Activated naive CD4-positive, alpha-beta T cell treated with Interleukin-2 at 50 U/mL for 16 hours (primary cell): ENCODE measurements at regions not wholly inside any gene's neighbourhood (a gene's known extent, or its start where the extent isn't known, plus 50 kb on each side); places are given as distances from the start of the nearest gene placed in this dataset.

Experiments
- DNase-seq: peaks from one replicate; pipeline ENCODE4 v3.0.0-alpha.2; 2020

DNA sequence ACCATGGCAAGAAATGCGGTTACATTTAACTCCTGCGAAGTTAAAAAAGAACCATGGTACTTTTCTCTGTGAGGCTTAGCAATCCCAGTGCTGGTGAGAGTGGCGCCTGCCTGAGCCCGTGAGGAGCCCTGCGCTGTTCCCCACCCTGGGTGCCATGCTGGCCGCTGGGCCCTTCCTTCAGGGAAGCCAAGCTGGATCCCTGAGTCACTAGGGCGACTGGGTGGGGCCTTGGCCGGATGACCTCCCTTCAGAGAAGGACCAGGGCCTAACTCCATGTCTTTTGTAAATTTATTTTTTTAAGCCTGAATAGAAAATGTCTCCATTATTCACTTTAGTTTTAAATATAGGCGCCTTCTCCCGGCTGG lies 209.1 kb downstream of the ERMARD start:
- DNase-seq: no peak

GRCh38 chr6:169960003-169960344 lies 208.6 kb downstream of the ERMARD start:
- DNase-seq: no peak

- DNase-seq: peak; percentile 36
These were observed 207.9 kb downstream of the ERMARD start for GRCh38 chr6:169959136-169960002.

- no peak for DNase-seq
These were observed 207.1 kb downstream of the ERMARD start for GRCh38 chr6:169958510-169958909.

DNA sequence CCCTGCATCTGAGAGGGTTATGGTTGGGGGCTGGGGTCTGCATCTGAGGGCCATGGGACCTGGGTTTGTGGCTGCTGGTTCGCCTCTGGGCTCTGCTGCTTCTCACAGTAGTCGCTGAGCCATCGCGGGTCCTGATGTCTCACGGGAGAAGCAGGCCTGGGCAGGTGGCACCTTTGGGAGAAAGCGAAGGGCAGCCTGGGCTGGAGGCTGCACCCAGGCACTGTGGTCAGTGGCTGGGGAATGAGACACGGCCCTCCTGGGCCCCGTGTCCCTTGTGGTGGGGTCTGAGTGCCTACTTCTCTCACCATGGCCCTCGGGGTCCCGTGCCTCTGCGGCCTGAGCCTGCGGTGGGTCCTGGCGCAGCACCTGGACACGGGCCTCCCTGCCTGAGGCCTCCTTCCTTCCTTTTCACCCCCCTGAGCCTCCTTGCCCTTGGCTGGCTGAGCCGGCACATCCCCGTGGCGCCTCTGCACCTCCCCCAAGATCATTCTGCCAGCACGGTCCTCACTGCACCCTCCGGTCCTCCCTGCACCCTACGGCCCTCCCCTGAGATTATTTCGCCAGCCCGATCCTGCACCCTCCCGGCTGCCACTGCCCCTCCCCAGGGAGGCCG lies 206.0 kb downstream of the ERMARD start:
- no peak for DNase-seq

GRCh38 chr6:169956580-169956979 lies 205.2 kb downstream of the ERMARD start:
- DNase-seq: no peak

DNA sequence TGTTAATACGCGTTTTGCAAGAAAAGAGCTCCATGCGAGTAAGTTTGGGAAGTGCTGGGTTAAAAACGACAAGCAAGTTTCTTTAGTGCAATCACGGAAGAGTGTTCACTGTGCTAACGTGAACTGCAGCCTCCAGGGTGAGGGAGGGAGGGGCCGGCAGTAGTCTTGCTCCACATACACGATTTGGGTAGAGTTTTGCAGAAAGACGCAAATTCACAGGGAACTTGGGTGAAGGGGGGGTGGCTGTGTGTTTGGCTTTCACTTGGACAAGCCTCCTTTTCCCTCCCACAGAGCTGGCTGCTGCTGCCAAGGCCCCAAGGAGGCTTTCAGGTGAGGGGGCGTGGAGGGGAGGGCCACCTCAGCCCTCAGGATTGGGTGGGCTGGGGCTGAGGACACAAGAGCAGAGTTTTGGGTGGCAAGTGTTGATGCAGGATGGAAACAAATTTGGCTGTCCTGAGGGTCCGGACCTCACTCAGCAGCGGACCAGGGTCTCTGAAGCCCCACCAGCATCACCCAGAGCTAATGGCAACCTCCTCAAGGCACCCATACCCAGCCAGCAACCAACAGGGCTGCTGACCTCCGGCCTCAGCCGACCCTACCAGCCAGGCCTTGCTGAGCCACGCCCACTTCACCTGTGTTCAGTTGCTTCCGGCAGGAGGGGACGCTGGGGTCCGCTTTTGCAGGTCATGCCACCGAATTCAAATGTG lies 204.5 kb downstream of the ERMARD start:
- no peak for DNase-seq

DNA sequence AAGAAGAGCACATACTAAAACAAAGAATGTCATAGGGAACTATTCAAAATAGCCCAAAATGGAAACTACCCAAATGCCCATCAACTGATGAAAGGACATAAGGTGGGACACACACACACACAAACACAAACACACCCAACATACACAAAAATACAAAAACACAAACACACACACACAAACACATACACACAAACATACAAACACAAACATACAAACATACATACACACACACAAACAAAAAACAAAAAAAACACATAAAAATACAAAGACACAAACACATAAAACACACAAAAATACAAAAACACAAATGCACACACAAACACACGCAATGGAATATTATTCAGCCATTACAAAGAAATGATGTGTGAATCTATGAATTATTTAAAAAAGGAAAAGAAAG lies 203.6 kb downstream of the ERMARD start:
- DNase-seq: no peak

DNA sequence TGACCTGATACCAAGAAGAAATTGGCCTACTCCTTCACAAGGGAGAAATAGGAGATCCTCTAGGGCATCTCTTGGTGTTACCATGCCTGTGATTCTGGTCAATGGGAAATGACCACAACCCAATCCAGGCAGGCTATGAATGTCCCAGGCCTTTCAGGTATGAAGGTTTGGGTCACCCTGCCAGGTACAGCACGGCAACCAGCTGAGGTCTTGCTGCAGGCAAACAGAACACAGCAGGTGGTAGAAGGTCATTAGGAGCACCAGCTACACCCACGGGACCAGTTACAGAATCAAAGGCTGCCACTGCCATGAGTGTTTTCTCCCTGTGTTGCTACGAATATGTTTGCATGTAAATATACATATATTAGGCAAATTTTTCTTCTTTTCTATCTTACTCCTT lies 202.3 kb downstream of the ERMARD start:
- no peak for DNase-seq

DNA sequence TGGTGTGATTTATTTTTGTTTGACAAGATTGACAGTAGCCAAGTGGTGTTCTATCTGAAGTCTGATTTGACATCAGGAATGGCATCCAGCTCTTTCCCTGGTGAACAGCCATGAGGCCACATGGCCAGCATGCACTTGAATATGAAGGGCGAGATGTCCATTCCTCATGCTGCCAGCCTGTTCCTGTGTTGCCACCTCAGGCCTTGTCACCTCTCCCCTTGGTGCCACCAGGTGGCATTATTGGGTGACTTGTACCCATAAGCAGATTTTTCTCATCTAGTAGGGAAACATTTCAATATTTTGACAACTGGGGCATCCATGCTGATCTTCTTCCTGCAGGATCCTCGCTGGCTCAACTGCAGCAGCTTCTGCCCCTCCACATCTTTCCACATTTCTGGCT lies 199.1 kb downstream of the ERMARD start:
- DNase-seq: no peak

DNA sequence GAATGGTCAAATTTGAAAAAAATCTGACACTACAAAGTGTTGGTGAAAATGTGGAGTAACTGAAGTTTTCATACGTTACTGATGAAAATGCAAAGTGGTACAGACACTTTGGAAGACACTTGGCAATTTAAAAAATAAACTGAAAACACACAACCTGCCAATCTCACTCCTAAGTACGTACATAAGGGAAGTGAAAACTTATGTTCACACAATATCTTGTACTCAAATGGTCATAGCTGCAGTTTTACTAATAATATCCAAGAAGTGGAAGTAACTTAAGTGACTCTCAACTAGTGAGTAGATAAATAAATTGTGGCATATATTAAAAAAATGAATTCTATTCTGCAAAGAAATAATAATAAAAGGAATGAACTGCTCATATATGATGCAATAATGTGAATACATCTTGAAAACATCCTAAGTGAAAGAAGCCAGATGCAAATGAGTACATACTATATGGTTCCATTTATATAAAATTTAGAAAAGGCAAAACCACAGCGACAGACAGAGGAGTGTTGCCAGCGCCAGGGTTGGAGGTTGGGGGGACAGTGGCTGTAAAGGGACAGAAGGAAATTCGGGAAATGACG lies 198.2 kb downstream of the ERMARD start:
- no peak for DNase-seq

GRCh38 chr6:169946971-169947370 lies 195.5 kb downstream of the ERMARD start:
- no peak for DNase-seq

DNA sequence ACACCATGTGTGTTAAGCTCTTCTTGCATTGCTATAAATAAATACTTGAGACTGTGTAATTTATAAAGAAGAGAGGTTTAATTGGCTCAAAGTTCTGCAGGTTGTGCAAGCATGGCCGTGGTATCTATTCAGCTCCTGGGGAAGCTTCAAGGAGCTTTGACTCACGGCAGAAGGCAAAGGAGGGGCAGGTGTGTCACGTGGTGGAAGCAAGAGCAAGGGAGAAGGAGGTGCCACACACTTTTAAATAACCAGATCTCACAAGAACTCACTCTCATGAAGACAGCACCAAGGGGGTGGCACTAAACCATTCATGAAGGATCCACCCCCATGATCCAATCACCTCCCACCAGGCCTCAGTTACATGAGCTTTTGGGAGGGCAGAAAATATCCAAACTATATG lies 193.7 kb downstream of the ERMARD start:
- DNase-seq: no peak

- DNase-seq: no peak
These were observed 193.0 kb downstream of the ERMARD start for GRCh38 chr6:169944415-169944814.

DNA sequence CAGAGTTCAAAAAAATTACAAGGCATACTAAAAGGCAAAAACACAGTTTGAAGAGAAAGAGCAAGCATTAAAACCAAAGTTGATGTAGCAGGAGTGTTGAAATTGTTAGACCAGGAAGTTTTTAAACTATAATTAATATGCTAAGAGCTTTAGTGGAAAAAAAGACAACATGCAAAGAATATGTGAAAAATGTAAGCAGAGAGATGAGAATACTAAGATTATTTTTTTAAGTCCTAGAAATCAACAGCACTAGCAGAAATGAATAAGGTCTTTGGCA lies 192.6 kb downstream of the ERMARD start:
- no peak for DNase-seq

DNA sequence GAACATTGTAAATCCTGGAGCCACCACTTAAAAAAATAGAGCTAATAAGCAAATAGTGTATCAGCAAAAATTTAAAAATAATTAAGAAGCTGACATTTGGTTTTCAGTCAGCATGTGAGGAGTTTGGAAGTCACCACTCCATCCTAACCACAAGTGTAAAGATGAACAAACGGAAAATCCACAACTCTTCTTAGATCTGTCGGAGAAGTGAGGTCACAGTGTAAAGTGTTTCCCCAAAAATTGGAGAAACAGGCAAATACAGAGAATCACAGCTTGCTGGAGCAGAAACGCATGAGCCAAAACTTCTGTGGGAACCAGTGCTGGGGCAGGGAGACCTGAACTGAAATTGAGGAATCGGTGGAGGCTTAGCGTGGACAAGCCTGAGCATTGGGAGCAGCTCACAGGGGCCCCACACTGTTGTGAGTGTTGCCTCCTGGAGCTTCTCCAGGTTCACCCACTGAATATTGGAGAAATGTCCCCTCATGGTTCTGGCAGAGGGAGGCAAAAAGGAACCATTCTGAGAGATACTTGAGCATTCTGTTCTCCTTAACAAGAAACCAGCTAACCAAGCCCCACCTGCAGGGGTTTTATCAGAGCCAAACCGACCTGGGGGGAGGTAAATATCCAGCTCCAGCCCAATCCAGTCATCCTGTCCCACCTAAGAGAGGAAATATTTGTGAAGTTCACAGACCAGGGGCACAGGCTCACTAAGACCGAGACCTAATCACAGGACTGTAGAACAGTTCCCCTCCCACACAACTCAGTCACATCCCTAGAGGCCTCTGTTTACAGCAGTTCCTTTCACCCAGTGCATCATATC lies 192.0 kb downstream of the ERMARD start:
- no peak for DNase-seq

GRCh38 chr6:169942173-169942572 lies 190.8 kb downstream of the ERMARD start:
- no peak for DNase-seq

- no peak for DNase-seq
These were observed 189.3 kb downstream of the ERMARD start for GRCh38 chr6:169940481-169941271.

DNA sequence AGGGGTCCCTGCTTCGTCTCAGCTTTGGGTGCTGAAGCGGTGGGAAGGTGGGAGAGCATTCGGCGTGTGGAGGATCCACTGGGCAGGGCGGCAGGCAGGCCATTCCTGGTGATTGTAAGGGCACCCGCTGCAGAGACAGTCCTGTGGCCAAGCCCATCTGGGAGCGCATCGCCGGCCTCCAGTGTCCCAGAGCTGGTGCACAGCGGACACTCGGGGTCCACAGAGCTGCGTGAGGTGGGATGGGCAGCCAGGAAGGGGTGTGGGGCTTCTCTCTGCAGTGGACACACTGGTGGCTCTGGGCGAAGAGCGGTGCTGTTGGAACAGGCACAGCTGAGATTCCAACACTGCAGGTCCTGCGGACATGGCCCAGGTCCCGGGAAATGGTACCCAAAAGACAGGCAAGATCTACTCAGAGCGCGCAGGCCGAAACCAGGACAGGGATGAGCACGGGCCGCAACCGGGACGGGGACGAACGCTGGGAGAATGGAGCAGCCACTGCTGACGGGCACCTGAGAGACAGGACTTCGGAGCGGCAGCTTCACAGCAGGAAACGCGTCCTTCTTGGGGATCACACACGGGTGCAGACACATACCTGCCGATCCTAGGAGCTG lies 188.2 kb downstream of the ERMARD start:
- DNase-seq: no peak

DNA sequence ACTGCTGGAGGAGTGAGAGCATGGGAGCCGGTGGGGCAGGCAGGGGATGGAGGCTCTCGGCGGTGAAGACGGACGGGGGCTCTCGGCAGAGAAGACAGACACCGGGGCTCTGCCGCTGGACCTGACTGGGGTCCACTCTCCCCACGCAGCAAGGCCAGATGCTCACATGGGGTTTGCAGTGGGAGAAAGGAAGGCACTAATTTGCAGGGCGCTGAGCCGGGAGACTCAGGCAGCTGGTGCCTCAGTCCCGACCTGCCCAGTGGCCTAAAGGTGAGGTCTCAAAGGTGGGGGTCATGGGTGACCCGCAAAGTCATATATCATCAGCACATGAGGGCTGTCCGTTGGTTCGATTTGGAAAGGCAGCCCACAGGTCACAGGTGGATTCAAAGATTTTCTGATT lies 187.3 kb downstream of the ERMARD start:
- DNase-seq: no peak

DNA sequence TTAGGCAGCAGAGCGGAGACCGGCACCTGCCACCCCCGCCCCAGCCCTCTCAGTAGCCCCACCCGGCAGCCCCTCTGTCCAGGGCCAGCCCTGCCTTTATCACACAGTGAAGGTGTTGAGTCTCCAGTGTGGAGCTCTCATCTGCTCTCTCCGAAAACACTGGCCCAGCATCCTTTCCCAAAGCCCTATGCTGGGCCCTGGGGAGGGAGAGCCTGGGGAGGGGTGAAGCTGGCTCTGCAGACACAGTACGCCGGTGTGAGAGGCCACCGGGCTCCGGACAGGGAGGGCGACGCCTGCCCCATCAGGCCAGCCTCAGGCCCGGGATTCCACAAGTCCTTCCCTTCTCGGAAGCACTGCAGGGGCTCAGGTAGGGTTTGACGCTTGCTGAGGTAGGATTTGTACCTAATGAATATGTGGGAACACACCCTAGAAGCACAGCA lies 186.9 kb downstream of the ERMARD start:
- no peak for DNase-seq
